ENCODE measurements at regions not wholly inside any gene's neighbourhood (a gene's known extent, or its start where the extent isn't known, plus 50 kb on each side); places are given as distances from the start of the nearest gene placed in this dataset.

DNA sequence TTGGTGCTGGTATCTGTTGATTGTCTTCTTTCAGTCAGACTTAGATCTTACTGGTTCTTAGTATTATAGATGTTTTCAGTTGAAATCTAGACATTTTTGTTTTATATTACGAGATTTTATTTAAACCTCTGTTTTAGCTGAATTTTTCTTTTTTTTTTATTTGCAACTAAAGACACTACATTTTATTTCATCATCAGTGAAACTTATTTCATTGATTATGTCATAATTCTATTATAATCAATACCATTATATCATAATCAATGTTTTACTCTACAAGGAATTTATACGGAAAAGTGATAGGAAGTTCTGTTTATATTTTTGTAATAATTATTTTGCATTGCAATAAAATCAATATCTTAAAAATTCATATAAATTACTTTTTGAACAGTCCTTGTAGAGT, 477.4 kb upstream of the MDFIC2 start:
- no peak for DNase-seq

DNA sequence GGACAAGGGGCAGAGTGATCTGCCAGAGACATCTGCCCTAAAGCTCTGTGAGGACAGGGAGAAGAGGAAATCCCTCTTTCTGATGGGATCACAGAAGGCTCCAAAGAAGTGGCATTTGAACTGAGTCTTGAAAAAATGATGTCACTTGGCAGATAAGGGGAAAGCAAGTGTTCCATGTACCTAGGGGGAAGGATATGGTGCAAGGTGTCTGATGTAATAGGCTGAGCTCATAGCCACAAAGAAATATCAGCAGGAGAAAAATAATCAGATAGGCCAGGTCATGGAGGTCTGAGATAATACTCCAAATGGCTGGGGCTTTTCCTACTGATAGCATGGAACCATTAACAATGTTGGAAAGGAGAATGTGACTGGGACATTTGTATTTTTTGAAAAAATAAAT, 468.4 kb upstream of the MDFIC2 start:
- DNase-seq, result no peak

DNA sequence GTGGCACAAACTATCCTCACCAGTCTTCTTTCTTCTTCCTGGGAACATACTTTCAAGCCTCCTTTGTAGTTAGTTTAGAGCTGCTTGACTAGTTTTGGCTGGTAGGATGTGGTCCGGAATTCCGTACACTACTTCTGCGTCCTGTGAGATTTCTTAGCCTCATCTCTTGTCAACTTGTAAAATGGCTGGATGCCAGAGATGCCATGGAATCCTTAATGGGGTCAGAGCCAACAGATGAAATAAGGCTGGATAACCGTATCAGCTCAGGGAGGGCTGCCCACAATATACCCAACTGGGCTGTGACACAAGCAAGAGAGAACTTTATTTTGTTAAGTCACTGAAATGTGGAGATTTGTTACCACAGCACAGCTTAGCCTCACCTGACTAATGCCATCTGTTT, 466.9 kb upstream of the MDFIC2 start:
- no peak for DNase-seq

DNA sequence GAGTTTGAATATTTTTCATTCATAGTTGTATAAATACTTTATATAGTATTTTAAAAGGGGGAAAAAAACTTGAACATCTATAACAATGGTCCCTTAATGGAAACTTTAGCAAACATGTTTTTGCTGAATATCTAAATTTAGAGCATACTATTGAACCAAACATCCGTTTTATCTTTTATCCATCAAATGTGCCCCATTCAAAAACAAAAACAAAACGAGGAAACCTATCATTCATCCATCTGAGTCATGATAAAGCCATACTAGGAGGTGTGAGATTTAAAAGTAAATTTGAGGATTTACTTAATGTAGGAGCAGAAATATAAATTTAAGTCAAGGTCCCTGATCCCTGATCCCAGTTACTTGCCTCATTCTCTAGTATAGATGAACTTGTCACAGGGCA, 463.6 kb upstream of the MDFIC2 start:
- DNase-seq, result no peak

DNA sequence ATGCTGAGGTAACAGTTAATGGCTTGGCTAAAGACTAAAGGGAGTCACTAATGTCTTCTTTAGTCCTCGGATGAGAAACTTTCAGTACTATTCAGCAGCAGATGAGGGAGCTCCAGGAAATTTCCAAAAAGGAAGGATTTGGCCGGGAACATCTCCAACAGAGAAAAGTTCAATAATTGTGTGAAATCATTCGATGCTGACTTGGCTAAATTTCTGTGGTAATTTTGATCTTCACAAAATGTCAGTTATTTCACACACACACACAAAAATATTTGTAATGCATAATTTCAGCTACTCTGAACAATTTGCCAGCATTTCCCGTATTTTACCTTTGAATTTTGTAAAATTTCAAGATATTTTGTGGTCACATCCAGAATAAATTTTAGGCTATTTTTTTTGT, 462.8 kb upstream of the MDFIC2 start:
- DNase-seq, result no peak

DNA sequence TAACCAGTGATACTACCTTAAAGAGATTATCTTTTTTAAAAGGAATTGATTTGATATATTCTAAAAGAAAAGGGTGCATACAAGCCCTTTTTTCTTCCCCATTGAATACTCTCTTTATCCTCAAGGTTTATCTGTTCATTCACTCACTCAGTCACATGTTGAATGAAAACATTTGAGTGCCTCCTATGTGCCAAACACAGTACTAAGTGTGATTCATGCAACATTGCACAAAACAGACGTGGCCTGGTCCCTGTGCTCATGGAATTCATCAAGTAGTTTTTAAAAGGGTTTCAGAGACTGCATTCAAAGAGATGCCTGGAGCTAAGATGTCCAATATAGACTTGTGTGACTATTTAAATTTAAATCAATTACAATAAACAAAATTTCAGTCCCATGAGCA, 462.2 kb upstream of the MDFIC2 start:
- DNase-seq, result no peak

DNA sequence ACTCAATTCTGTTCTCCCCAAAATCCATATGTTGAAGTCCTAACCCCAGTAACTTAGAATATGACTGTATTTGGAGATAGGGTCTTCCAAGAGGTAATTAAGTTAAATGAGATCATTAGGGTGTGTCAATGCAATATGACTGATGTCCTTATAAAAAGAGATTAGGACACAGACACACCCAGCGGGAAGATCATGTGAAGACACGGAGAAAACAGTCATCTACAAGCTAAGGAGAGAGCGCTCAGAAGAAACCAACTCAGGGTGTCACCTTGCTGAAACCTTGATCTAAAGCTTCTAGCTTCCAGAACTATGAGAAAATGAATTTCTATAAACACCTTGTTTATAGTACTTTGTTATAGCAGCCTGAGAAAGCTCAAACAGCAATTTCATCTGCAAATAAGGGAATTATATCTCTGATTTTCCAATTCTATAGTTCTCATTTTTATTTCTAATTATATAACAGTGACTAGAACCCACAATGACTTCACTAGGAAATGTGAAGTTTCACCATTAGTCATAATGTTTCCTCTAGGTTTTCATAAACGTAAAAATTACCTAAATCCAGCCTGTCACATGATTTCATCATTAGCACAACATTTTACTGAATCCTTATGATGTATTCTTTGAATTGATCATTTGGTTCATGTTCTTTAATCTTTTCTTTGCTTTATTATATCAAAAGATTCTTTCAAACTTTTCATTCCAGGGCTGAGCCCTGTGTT, 459.1 kb upstream of the MDFIC2 start:
- no peak for DNase-seq

DNA sequence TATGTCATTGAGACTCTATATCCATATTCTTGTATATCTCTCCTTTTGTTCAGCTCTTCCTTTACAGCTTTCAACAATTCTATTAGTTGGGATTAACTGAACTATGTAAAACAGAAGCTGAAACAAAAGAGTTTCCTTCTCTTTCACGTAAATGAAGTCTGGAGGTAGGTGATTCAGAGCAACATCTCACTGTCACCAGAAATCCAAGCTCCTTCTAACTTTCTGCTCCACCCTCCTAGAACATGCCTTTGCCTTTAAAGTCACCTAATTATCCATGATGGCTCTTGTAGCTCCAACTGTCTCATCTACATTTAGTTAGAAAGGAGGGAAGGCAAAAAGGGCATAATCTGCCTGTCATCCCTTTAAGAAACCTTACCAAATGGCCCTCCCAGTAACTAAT, 458.2 kb upstream of the MDFIC2 start:
- DNase-seq, result no peak

DNA sequence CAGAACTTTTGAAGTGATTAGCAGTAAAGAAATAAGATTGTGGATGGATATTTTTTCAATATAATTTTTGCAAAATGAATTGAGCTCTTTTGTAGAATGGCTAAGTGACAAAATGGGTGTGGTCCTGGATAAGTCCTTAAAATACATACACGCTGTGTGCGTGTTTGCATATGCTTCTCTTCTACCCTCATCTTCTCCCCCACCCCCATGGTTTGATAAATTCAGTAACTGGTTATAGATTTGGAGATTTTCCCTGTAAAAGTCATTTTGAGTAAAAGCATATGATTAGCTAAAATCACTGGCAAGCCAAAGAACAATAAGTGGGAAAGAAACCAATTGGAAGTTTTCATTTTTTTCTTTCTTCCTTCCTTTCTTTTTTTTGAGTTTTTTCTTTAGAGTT, 453.9 kb upstream of the MDFIC2 start:
- no peak for DNase-seq

DNA sequence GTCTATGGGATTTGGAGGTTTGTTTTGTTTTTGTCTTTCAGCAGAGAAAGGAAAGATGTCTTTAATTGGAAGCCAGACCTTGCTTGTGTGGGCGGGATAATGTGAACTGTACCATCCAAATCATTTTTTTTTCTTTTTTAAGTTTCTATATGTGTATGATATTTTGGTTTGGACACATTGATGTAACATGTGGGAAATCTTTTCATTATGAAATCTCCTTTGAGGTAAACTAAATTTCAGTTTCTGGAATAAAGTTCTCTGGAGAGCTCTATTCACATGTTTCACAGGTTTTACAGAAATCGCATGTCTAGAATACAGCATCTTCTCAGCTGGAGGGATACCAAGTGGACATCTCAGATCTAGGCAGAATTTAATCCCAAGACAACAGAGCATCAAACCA, 451.5 kb upstream of the MDFIC2 start:
- no peak for DNase-seq

DNA sequence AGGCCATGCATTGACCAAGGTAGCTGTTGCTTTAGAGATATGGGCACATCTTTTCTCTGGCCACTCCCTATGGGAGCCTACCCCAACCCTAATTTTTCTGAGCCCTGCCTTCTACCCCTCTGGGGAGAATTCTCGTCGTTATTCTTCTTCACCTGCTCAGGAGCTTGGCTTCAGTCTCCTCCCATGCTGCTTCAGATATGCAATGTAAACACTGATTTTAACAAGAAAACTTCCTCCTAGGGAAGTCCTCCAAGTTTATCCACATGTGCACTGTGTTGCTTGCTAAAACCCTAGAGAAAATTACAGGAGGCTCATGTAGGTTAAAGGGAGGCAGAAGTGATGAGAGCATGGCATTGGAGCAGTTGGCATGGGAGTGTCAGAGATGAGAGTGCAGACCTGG, 445.2 kb upstream of the MDFIC2 start:
- no peak for DNase-seq

DNA sequence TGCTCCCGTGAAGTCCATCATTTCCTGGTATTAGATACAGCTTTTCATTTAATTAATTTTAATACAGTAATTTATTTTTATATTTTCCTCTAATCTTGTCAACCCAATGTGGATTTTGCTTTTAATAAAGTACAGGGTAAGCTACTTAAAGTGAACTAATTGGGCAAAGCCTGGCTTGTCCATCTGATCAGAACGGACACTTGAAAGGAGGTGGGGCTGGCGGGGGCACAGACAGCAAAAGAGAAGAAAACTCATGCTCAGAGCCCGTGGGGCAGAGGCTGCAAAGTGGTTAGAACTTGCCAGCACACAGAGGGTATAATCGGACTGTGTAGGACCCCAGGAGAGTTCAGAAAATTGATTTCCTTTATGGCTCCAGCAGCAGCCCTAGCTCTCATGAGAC, 443.1 kb upstream of the MDFIC2 start:
- no peak for DNase-seq

DNA sequence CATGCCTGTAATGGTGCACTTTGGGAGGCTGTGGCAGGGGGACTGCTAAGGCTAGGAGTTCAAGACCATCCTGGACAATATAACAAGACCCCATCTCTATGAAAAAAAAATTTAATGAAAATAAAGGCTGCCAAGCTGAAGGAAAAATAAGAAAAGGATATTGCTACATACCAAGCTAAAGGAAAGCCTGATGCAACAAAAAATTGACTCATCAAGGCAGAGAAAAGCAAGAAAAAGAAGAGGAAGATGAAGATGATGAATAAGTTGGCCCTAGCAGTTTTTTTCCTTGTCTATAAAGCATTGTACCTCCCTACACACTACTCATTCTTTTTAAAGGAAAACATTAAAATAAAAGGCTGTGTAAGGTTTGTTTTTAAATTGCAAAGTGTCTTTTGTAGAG, 441.9 kb upstream of the MDFIC2 start:
- DNase-seq, result no peak

DNA sequence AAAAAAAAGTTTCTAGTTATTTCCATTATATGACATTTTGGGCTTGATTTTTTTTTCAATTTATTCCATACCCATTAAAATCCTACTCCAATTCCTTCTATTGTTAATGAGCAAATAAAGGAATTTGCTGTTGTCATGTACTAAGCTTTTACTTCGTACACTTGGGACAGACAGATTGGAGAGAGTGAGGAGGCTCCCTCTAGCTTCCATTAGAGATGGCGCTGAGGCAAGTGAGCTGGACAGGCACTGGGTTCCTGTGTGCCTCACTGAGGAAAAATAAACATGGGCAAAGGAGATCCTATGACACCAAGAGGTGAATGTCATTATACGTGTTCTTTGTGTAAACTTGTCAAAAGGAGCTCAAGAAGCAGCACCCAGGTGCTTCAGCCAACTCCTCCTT, 441.1 kb upstream of the MDFIC2 start:
- DNase-seq, result no peak

DNA sequence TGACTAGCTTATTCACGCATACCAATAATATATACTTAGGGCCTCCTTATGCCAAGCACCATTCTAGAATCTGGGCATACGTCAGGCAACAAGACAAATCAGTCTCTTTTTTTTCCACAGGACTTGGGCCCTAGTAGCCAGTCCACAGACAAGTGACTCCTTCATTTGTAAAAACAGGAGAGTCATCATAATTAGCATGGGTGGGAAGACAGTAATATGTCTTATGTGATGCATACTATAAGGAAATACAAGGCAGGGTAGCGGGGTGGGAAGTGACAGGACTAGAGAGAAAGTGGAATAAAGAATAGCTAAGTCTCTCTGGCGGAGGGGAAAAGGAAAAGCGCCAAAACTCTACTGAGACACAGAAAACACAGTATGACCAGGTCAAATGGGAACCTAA, 439.6 kb upstream of the MDFIC2 start:
- DNase-seq, result no peak

DNA sequence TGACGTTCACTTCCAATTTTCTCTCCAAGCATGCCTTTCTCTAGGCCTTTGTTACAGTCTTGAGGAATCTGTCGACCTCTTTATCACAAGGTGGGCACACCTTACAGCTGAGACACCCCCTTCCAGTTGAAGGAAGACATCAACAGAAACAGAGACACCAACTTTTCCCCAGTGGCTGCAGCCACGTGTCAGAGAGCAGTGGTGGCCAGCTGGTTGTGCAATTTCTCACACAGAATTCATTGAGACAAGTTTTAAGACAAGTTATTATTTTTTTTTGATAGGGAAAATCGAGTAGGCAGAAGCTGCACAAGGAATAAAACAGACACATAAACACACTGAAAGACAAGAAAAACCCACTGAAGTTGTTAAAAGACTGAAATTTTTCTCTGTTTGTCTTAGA, 436.7 kb upstream of the MDFIC2 start:
- no peak for DNase-seq

DNA sequence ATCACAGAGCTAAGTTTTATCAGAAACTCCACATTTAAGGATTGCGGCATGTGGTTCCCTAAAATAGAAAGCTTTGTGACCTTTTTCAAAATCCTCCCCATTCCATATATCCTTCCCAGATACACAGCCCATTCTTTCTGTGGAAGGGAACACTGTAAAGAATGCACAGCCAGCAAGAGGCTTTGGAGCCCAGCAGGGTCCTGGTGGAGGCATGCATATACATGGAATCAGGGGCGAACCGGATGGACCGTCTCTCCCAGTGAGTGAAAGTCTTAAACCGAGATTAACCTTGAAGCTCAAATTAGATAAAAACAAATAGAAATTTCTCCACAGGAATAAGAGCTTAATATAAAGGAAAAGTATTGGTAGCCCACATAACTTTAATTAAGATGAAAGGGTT, 436.2 kb upstream of the MDFIC2 start:
- DNase-seq, result no peak

DNA sequence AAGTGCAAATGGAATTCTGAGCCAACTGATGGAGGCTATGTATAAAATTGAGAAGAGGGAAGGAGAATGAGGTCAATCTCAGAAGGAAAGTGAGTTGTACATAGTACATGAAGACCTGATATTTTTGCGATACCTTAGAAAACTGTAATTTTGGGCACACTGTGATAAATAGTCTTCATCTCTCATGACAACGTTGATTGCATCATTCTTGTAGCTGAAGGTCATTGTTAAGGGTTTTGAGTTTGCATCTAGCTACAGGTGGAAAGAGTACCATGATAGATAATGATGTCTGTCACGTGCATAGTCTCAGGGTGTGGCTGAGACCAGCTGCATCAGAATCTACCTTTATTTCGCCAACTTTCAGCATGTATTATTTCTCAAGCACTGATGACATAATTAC, 435.4 kb upstream of the MDFIC2 start:
- no peak for DNase-seq

DNA sequence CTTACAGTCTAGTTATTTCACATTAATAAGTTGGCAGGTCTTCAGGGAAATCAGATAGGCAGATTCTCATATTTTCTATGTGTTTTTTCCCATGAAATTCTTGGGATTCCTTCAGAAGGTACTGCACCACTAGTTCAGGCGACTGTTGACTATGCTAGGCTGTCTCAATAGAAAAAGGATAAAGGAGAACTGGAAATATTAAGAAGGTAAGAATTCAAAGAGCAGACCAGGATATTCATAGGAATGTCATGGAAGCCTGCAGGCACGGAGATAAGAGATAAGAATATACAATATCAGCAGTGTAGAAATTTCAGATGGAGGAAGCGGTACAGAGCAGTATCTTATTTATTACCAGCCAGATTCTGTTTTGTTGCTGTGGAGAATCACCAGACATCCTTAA, 432.1 kb upstream of the MDFIC2 start:
- DNase-seq, result no peak

DNA sequence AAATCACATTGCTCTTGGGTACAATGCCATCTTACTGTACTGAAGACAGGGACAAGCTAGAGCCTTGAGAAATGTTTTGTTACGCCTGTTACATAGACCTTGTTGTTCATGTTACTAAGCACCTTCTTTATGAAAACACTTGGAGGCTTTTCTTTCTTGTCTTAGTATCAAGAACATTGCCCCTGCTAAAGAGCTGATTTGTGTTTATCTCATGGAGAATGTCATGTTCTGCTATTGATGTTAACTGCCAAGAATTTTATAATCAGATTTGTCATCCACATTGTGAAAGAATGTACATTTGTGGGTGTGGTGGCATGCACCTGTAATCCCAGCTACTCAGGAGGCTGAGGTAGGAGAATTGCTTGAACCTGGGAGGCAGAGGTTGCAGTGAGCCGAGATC, 431.3 kb upstream of the MDFIC2 start:
- no peak for DNase-seq

DNA sequence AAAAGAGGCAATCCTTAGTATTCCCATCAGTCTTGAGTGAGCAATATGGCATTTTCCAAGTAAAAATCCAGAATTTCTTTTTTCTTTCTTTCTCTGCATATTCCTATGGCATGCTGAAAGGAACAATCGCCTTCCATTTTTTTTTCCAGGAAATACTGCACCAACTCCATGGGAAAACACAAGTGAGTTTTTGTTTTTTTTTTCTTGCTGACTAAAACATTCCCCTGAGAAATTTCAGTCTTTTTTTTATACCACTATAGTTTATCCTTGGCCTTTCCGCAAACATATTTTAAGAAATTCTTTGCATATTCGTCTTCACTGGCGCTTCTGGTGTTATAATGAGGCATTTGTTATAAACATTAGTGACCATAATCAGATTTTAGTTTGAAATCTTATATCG, 429.6 kb upstream of the MDFIC2 start:
- DNase-seq, result no peak

DNA sequence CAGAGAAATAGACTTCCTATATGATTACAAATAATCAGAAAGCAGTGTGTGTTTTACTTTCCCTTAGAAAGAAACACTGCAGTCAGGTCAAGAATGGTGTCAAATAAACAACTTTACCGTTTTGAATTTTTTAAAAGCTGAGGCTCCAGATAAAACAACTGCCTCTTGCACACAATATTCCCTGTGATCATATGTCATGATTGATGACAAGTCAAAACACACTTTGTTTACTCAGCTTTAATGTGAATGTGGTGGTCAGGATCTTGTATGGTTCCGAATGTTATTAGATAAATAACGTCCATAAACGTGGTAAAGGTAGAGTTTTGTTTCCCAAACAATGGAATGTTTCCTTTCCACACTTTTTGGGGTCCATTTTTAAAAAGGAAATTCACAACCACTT, 428.4 kb upstream of the MDFIC2 start:
- DNase-seq, result no peak

DNA sequence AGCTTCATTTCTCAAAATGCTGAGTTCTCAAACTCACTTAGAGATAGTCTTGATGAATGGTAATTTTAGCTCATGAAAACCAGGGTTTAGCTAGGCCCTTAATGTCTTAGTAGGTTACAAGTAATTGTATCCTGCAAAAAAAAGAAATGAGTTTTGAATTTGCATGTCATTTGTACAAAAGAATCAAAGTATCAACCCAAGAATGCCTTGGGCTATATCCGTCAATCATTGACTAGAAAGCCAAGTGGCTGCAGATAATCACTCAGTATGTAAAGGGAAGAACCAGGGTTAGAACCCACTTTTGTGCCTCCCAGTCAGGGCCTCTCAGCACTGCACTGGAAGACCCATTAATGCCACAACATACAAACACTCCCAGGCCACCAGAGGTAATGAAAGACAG, 427.6 kb upstream of the MDFIC2 start:
- no peak for DNase-seq

DNA sequence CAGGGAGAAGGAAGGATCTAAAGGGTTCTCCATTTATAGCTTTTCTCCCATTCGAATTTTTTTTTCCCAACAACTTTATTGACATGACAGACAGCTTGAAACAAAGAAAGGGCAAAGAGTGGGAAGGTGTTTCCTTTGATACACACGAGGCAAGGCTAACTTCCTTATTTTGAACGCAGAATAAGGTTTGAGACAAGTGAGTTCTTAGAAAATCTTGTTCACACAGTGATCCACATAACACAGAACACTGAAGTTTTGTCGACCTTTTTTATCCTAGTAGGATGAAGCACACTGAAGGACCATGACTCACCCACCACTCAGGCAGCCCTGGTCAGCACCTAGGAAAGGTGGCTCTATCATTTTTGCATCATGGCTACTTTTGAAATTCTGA, 425.8 kb upstream of the MDFIC2 start:
- no peak for DNase-seq

DNA sequence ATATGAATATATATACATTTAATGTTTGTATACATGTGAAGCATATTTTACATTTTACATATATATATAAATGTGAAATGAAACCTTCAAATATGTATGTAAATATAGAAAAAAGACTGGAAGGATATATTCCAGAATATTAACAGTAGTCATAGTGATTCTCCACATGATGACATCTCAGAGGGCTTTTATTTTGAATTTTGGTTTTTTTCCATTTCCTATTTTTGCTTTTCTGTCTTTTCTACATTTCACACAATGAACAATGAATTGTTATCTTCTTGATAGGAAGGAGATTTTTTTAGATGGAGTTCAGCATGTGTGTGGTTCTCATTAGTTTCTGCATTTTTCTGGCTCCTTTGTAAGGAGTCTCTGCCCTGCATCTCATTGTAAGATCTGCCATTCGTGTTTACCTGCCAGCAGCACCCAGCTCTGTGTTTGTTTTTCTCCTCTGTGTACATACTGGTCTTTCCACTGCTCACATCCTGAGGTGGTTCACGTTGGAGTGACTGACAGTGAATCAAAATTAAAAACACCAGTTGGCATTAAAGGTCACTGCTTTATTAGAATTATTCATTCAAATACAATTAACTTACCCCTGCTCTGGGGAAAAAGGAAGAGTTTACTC, 425.3 kb upstream of the MDFIC2 start:
- no peak for DNase-seq
